SK-N-SH treated with all-trans-retinoic acid at 6 μM for 48 hours (cell line): ENCODE measurements at regions not wholly inside any gene's neighbourhood (a gene's known extent, or its start where the extent isn't known, plus 50 kb on each side); places are given as distances from the start of the nearest gene placed in this dataset.

Experiments
- ARNTL ChIP-seq: fragments of 450-650 bp; formaldehyde crosslinking; IDR thresholded peaks from 2 replicates; pipeline ENCODE4 v1.5.0; 2020; ENCODE audit warnings: low read depth, mild to moderate bottlenecking, moderate library complexity, borderline replicate concordance
- PATZ1 ChIP-seq: fragments of 250-450 bp; sonication (Bioruptor Pico); IDR thresholded peaks from 2 replicates; pipeline ENCODE4 v1.8.0; 2020; ENCODE audit warnings: mild to moderate bottlenecking, moderate library complexity, borderline replicate concordance
- SNAI2 ChIP-seq: fragments of 250-450 bp; sonication (Bioruptor Pico); IDR thresholded peaks from 2 replicates; pipeline ENCODE4 v1.5.0; 2020; ENCODE audit warnings: mild to moderate bottlenecking, moderate library complexity
- TCF4 ChIP-seq: fragments of 250-450 bp; sonication (Bioruptor Pico); IDR thresholded peaks from 2 replicates; pipeline ENCODE4 v1.8.0; 2021; ENCODE audit warnings: mild to moderate bottlenecking, moderate library complexity, borderline replicate concordance
- ZFP3 ChIP-seq: fragments of 250-450 bp; sonication (Bioruptor Pico); IDR thresholded peaks from 2 replicates; pipeline ENCODE4 v1.5.0; 2020; ENCODE audit warnings: mild to moderate bottlenecking, moderate library complexity
- ZFP30 ChIP-seq: fragments of 450-650 bp; formaldehyde crosslinking; IDR thresholded peaks from 2 replicates; pipeline ENCODE4 v1.5.0; 2022; ENCODE audit warnings: mild to moderate bottlenecking, moderate library complexity
- ZNF70 ChIP-seq: fragments of 450-650 bp; formaldehyde crosslinking; IDR thresholded peaks from 2 replicates; pipeline ENCODE4 v1.5.0; 2020; ENCODE audit warnings: mild to moderate bottlenecking, moderate library complexity

GRCh38 chr21:38661889-38662568, 143.7 kb upstream of the ETS2 start:
- TF ChIP-seq ZFP3 (CRISPR knock-in tag) = no peak
- no peak for TF ChIP-seq ARNTL (CRISPR knock-in tag)
- TF ChIP-seq ZFP30 (CRISPR knock-in tag) = no peak
- no peak for TF ChIP-seq SNAI2 (CRISPR knock-in tag)
- TF ChIP-seq TCF4 (CRISPR knock-in tag) = no peak
- TF ChIP-seq PATZ1 (CRISPR knock-in tag) = no peak
- no peak for TF ChIP-seq ZNF70 (CRISPR knock-in tag)
